ENCODE measurements at regions not wholly inside any gene's neighbourhood (a gene's known extent, or its start where the extent isn't known, plus 50 kb on each side); places are given as distances from the start of the nearest gene placed in this dataset.
"Not testable (repeated sequence)": the region's sequence is repeated elsewhere in the genome, so short reads cannot be mapped to it uniquely, and the experiment has no call there.

- no peak for DNase-seq (ENCODE audit: low spot score in 2 of 2)
- no peak overlapping the region for H3K4me3 ChIP-seq
- no peaks in the 10 kb centered on the region for H3K9me3 ChIP-seq
- no peaks in the 10 kb centered on the region for H3K4me1 ChIP-seq
- H3K36me3 ChIP-seq (replicated peaks): no peaks in the 10 kb centered on the region
- peaks cover 4% of the 10 kb centered on the region; the same call in 1 of the 2 replicates for H3K27me3 ChIP-seq (ENCODE audit: low read depth)
- in situ Hi-C loops (cut with MboI; ENCODE audit: low sequenced_read_pairs): no loop called here
These were observed 89.6 kb downstream of the POLR2M start for GRCh38 chr15:57796146-57796545.

- H3K9me3 ChIP-seq: no peaks in the 10 kb centered on the region
- in situ Hi-C loops (cut with MboI; ENCODE audit: low sequenced_read_pairs): no loop called here
- no peaks in the 10 kb centered on the region for H3K4me1 ChIP-seq
- no peak overlapping the region for H3K4me3 ChIP-seq
- DNase-seq (ENCODE audit: low spot score in 2 of 2): no peak
- H3K27me3 ChIP-seq (ENCODE audit: low read depth): peaks cover 3% of the 10 kb centered on the region; the same call in 1 of the 2 replicates
- H3K36me3 ChIP-seq (replicated peaks): no peaks in the 10 kb centered on the region
These were observed 90.6 kb downstream of the POLR2M start for GRCh38 chr15:57797110-57797509.

DNA sequence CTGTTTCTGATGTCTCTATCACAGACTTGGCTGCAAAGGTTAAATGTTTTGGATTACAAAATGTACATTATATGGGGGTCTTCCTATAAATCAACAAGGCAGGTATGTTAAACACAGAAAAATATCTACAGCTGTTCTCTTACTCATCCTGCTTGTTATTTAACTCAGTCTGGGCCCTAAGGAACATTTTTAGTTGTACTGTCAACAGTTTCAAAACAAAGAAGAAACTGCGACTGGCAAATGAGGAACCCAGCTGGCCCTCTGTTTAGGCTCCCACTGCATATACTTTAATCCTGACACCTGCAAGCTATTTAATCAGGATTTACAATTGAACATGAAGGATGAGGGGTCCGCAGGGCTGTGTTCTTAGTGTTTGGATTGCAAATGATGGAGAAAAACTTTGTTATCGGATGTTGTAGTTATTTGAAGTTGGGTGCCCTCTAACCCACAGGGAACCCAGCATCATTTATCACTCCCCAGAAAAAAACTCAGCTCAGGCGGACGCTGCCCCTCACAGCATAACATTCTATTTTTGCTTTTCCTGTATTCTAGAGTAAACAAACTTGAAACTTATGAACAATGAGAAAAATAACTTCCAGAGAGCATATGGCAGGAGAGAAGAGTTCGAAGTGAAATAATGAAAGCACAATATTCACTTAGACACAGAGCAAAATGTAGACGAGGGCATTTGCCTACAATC is 91.2 kb downstream of the POLR2M start:
- no peak for DNase-seq (ENCODE audit: low spot score in 2 of 2)
- Histone ChIP-seq H3K27me3 (ENCODE audit: low read depth) (no peaks in the 10 kb centered on the region; the same call in 1 of the 2 replicates), H3K36me3 (replicated peaks) (no peaks in the 10 kb centered on the region), H3K9me3 (no peaks in the 10 kb centered on the region), H3K4me3 (no peak overlapping the region), H3K4me1 (no peaks in the 10 kb centered on the region)
- in situ Hi-C loops (cut with MboI; ENCODE audit: low sequenced_read_pairs): no loop called here

- Histone ChIP-seq H3K27me3 (ENCODE audit: low read depth) (peaks cover 11% of the 10 kb centered on the region; the same call in 1 of the 2 replicates), H3K4me3 (no peak overlapping the region), H3K36me3 (replicated peaks) (no peaks in the 10 kb centered on the region), H3K9me3 (no peaks in the 10 kb centered on the region), H3K4me1 (no peaks in the 10 kb centered on the region)
- in situ Hi-C loops (cut with MboI; ENCODE audit: low sequenced_read_pairs): no loop called here
- no peak for DNase-seq (ENCODE audit: low spot score in 2 of 2)
These were observed 99.5 kb downstream of the POLR2M start for GRCh38 chr15:57806003-57806402.

- not testable (repeated sequence) for H3K9me3 ChIP-seq
These were observed 102.8 kb downstream of the POLR2M start for GRCh38 chr15:57809285-57809684.

DNA sequence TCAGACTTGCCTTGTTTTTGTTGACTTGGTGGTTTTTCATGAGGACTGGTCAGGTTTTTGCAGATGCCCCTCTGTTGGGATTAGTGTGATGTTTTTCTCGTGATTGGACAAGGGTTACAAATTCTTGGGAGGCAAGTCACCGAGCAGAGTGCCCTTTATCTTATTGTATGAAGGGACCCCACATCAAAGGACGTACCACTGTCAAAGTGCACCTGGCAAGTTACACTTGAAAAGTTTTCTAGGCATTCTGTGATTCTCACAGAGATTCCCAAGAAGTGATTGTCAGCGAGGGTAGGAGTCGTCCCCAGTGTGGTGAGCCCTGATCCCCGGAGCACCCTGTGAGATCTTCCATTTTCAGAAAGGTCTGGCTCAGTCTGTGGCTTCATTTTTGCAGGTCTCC is 110.1 kb downstream of the POLR2M start:
- H3K27me3 ChIP-seq (ENCODE audit: low read depth): peaks cover 4% of the 10 kb centered on the region
- no peaks in the 10 kb centered on the region for H3K36me3 ChIP-seq (replicated peaks)

More at GRCh38 chr15:57809285-57809684, 102.8 kb downstream of the POLR2M start:
- H3K4me1 ChIP-seq; H3K4me3 ChIP-seq; DNase-seq (ENCODE audit: low spot score in 2 of 2); H3K36me3 ChIP-seq (replicated peaks); in situ Hi-C loops (cut with MboI; ENCODE audit: low sequenced_read_pairs): not testable (repeated sequence)
- H3K27me3 ChIP-seq (ENCODE audit: low read depth): peaks cover 15% of the 10 kb centered on the region

GRCh38 chr15:57819646-57820045 is 113.1 kb downstream of the POLR2M start:
- in situ Hi-C loops (cut with MboI; ENCODE audit: low sequenced_read_pairs): no loop called here
- no peaks in the 10 kb centered on the region for H3K9me3 ChIP-seq
- H3K27me3 ChIP-seq (ENCODE audit: low read depth): peaks cover 3% of the 10 kb centered on the region; the same call in 1 of the 2 replicates
- no peaks in the 10 kb centered on the region for H3K36me3 ChIP-seq (replicated peaks)
- no peak for DNase-seq (ENCODE audit: low spot score in 2 of 2)
- H3K4me3 ChIP-seq: no peak overlapping the region
- no peaks in the 10 kb centered on the region for H3K4me1 ChIP-seq

More for the DNA sequence above, 110.1 kb downstream of the POLR2M start:
- Histone ChIP-seq H3K4me1 (no peaks in the 10 kb centered on the region), H3K4me3 (no peak overlapping the region), H3K9me3 (no peaks in the 10 kb centered on the region)
- DNase-seq (ENCODE audit: low spot score in 2 of 2): no peak
- in situ Hi-C loops (cut with MboI; ENCODE audit: low sequenced_read_pairs): no loop called here

DNA sequence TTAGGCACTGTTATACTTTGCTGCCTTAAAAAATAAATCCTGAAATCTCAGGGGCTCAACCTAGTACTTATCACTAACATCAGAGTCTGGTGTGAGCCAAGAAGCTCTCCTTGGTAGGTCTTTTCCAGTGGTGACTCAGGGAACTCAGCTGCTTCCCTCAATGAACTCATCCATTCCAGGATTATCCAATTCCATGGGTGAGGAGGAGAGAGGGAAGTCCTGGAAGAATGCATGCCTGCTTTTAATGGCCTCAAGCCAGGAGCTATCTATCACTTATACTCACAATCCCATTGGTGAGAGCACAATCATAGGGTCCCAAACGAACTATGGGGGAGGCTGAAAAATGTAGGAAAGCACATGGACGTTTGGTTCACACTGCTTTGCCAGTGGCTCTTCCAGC is 113.6 kb downstream of the POLR2M start:
- no peak for DNase-seq (ENCODE audit: low spot score in 2 of 2)
- Histone ChIP-seq H3K4me1 (no peaks in the 10 kb centered on the region), H3K27me3 (ENCODE audit: low read depth) (peaks cover 3% of the 10 kb centered on the region; the same call in 1 of the 2 replicates), H3K9me3 (no peaks in the 10 kb centered on the region), H3K4me3 (no peak overlapping the region), H3K36me3 (replicated peaks) (no peaks in the 10 kb centered on the region)
- in situ Hi-C loops (cut with MboI; ENCODE audit: low sequenced_read_pairs): no loop called here

DNA sequence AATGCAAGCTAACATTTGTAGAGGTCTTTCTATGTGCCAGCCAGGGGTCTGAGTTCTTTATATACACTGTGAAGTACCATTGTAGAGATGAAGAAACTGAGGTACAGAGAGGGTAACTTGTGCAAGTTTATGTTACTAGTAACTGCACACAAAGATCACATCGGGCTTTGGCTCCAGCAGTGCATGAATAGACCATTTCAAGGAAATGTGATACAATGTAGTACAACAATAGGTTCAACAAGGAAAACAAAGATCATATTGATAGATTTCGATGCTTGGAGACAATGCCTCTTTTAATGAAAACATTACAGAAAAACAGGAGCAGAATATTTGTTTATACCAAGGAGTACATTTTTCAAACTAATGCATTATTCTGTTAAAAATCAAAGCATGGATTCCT is 115.3 kb downstream of the POLR2M start:
- Histone ChIP-seq H3K9me3 (no peaks in the 10 kb centered on the region), H3K4me1 (no peaks in the 10 kb centered on the region), H3K36me3 (replicated peaks) (no peaks in the 10 kb centered on the region), H3K27me3 (ENCODE audit: low read depth) (peaks cover 3% of the 10 kb centered on the region; the same call in 1 of the 2 replicates), H3K4me3 (no peak overlapping the region)
- no peak for DNase-seq (ENCODE audit: low spot score in 2 of 2)
- in situ Hi-C loops (cut with MboI; ENCODE audit: low sequenced_read_pairs): no loop called here

- in situ Hi-C loops (cut with MboI; ENCODE audit: low sequenced_read_pairs): no loop called here
- Histone ChIP-seq H3K4me3 (no peak overlapping the region), H3K27me3 (ENCODE audit: low read depth) (peaks cover 5% of the 10 kb centered on the region; the same call in 1 of the 2 replicates), H3K36me3 (replicated peaks) (no peaks in the 10 kb centered on the region), H3K9me3 (no peaks in the 10 kb centered on the region), H3K4me1 (no peaks in the 10 kb centered on the region)
- DNase-seq (ENCODE audit: low spot score in 2 of 2): no peak
These were observed 116.9 kb downstream of the POLR2M start for GRCh38 chr15:57823325-57823882.

GRCh38 chr15:57824186-57824585 is 117.7 kb downstream of the POLR2M start:
- Histone ChIP-seq H3K4me1 (no peaks in the 10 kb centered on the region), H3K36me3 (replicated peaks) (no peaks in the 10 kb centered on the region), H3K9me3 (no peaks in the 10 kb centered on the region), H3K27me3 (ENCODE audit: low read depth) (peaks cover 5% of the 10 kb centered on the region; the same call in 1 of the 2 replicates), H3K4me3 (no peak overlapping the region)
- in situ Hi-C loops (cut with MboI; ENCODE audit: low sequenced_read_pairs): no loop called here
- no peak for DNase-seq (ENCODE audit: low spot score in 2 of 2)

GRCh38 chr15:57827021-57827420 is 120.5 kb downstream of the POLR2M start:
- H3K27me3 ChIP-seq (ENCODE audit: low read depth): peaks cover 5% of the 10 kb centered on the region
- in situ Hi-C loops (cut with MboI; ENCODE audit: low sequenced_read_pairs): no loop called here

DNA sequence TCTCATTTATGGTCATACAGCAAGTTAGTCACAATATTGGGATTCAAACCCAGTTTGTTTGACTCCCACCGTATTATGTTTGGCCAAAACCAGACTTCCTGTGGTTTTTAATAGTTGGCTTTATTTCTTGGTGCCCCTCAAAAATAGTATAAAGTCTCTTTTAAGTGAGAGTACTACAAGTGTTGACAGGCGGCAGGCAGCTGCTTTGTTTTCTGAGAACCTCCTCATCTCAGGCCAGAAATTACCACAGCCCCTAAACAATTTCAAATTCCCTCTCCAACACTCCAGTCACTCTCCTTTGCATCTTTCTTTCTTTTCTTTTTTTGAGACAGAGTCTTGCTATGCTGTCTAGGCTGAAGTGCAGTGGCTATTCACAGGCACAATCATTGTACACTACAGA is 121.5 kb downstream of the POLR2M start:
- H3K4me3 ChIP-seq: no peak overlapping the region
- H3K9me3 ChIP-seq: no peaks in the 10 kb centered on the region
- peaks cover 4% of the 10 kb centered on the region for H3K27me3 ChIP-seq (ENCODE audit: low read depth)
- no peaks in the 10 kb centered on the region for H3K4me1 ChIP-seq
- in situ Hi-C loops (cut with MboI; ENCODE audit: low sequenced_read_pairs): no loop called here
- DNase-seq (ENCODE audit: low spot score in 2 of 2): no peak
- H3K36me3 ChIP-seq (replicated peaks): no peaks in the 10 kb centered on the region

More at GRCh38 chr15:57827021-57827420, 120.5 kb downstream of the POLR2M start:
- no peaks in the 10 kb centered on the region for H3K36me3 ChIP-seq (replicated peaks)
- no peak for DNase-seq (ENCODE audit: low spot score in 2 of 2)
- H3K4me3 ChIP-seq: no peak overlapping the region
- H3K9me3 ChIP-seq: no peaks in the 10 kb centered on the region
- no peaks in the 10 kb centered on the region for H3K4me1 ChIP-seq

DNA sequence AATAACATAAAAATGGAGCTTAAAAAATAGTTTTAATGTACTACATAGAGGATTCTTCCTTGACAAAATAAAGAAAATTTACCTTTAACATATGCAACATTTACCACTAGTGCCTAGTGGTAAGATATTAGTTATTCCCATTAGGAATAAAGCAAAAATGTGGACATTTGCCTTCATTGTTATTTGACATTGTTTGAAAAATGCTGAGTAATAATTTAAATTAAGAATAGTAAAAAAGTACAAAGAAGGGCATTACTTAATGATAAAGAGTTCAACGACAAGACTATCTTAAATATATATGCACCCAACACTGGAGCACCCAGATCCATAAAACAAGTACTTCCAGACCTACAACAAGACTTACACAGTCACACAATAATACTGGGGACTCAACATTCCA is 125.7 kb downstream of the POLR2M start:
- Histone ChIP-seq H3K4me3 (no peak overlapping the region), H3K36me3 (replicated peaks) (no peaks in the 10 kb centered on the region), H3K27me3 (ENCODE audit: low read depth) (peaks cover 2% of the 10 kb centered on the region; the same call in 1 of the 2 replicates), H3K9me3 (no peaks in the 10 kb centered on the region), H3K4me1 (no peaks in the 10 kb centered on the region)
- in situ Hi-C loops (cut with MboI; ENCODE audit: low sequenced_read_pairs): no loop called here
- no peak for DNase-seq (ENCODE audit: low spot score in 2 of 2)

Measured in HAP-1 (cell line).